Neural cell (in vitro differentiated cells): ENCODE measurements at regions not wholly inside any gene's neighbourhood (a gene's known extent, or its start where the extent isn't known, plus 50 kb on each side); places are given as distances from the start of the nearest gene placed in this dataset.

Experiments used
- EP300 ChIP-seq: fragments of 450-650 bp; conservative IDR thresholded peaks from 2 replicates; pipeline ENCODE4 v1.6.1; 2014; ENCODE audit warnings: antibody characterized with exemption, mild to moderate bottlenecking, moderate library complexity; ENCODE audit not compliant: poor library complexity, severe bottlenecking
- EZH2 ChIP-seq: fragments of 200-600, 300-800 bp; shearing (Covaris generic), sonication (generic); IDR thresholded peaks from 2 replicates; pipeline ENCODE4 v1.6.1; 2014; ENCODE audit warnings: antibody characterized with exemption, low read length, borderline replicate concordance, mild to moderate bottlenecking; ENCODE audit not compliant: insufficient read depth, poor library complexity, severe bottlenecking
- POLR2AphosphoS5 ChIP-seq: IDR thresholded peaks from 2 replicates; pipeline ENCODE4 v1.6.1; 2012
- RAD21 ChIP-seq: fragments of 450-650 bp; conservative IDR thresholded peaks from 2 replicates; pipeline ENCODE4 v1.6.1; 2014; ENCODE audit warnings: antibody characterized with exemption, mild to moderate bottlenecking, moderate library complexity
- TAF1 ChIP-seq: IDR thresholded peaks from 2 replicates; pipeline ENCODE4 v1.6.1; 2012; ENCODE audit warnings: low read depth
- TF ChIP-seq, protein P1 (sequence below): fragments of 450-650 bp; IDR thresholded peaks from 2 replicates; pipeline ENCODE4 v1.5.1; 2014; ENCODE audit warnings: antibody characterized with exemption, mild to moderate bottlenecking, moderate library complexity; ENCODE audit not compliant: poor library complexity, severe bottlenecking
- TF ChIP-seq, protein P2 (sequence below): IDR thresholded peaks from 2 replicates; pipeline ENCODE4 v1.6.1; 2012; ENCODE audit warnings: borderline replicate concordance

DNA sequence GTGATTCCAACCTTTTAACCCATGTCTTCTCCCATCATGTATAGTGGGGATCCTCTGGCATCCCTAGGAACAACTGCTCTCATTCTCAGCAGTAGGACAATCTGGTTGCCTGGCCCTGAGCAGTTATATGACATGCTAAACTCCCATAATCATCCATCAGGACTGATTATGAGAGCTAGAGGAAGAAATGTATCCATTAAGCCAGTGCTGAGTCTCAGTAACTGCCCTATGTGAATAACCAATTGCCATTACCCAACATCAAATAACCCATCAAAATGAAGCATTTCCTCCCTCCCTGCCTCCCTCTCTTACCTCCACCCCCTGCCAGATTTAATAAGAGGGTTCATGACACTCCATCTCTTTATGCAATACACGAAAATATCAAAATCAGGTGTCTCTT is 277.6 kb downstream of the NXPE2 start:
- TF ChIP-seq, protein P1, sequence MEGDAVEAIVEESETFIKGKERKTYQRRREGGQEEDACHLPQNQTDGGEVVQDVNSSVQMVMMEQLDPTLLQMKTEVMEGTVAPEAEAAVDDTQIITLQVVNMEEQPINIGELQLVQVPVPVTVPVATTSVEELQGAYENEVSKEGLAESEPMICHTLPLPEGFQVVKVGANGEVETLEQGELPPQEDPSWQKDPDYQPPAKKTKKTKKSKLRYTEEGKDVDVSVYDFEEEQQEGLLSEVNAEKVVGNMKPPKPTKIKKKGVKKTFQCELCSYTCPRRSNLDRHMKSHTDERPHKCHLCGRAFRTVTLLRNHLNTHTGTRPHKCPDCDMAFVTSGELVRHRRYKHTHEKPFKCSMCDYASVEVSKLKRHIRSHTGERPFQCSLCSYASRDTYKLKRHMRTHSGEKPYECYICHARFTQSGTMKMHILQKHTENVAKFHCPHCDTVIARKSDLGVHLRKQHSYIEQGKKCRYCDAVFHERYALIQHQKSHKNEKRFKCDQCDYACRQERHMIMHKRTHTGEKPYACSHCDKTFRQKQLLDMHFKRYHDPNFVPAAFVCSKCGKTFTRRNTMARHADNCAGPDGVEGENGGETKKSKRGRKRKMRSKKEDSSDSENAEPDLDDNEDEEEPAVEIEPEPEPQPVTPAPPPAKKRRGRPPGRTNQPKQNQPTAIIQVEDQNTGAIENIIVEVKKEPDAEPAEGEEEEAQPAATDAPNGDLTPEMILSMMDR = no peak
- TF ChIP-seq, protein P2, sequence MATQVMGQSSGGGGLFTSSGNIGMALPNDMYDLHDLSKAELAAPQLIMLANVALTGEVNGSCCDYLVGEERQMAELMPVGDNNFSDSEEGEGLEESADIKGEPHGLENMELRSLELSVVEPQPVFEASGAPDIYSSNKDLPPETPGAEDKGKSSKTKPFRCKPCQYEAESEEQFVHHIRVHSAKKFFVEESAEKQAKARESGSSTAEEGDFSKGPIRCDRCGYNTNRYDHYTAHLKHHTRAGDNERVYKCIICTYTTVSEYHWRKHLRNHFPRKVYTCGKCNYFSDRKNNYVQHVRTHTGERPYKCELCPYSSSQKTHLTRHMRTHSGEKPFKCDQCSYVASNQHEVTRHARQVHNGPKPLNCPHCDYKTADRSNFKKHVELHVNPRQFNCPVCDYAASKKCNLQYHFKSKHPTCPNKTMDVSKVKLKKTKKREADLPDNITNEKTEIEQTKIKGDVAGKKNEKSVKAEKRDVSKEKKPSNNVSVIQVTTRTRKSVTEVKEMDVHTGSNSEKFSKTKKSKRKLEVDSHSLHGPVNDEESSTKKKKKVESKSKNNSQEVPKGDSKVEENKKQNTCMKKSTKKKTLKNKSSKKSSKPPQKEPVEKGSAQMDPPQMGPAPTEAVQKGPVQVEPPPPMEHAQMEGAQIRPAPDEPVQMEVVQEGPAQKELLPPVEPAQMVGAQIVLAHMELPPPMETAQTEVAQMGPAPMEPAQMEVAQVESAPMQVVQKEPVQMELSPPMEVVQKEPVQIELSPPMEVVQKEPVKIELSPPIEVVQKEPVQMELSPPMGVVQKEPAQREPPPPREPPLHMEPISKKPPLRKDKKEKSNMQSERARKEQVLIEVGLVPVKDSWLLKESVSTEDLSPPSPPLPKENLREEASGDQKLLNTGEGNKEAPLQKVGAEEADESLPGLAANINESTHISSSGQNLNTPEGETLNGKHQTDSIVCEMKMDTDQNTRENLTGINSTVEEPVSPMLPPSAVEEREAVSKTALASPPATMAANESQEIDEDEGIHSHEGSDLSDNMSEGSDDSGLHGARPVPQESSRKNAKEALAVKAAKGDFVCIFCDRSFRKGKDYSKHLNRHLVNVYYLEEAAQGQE = no peak
- no peak for TF ChIP-seq EP300
- TF ChIP-seq EZH2 = no peak
- peak; percentile 24 for TF ChIP-seq POLR2AphosphoS5
- no peak for TF ChIP-seq RAD21
- no peak for TF ChIP-seq TAF1
